Esophagus squamous epithelium (tissue), 4 donors: ENCODE measurements at regions not wholly inside any gene's neighbourhood (a gene's known extent, or its start where the extent isn't known, plus 50 kb on each side); places are given as distances from the start of the nearest gene placed in this dataset.

ENCODE experiments used
- CTCF ChIP-seq, 6 experiments: fragments of 450-650 bp in 4 of 6; fragments of 200-600 bp in 2 of 6; sonication (generic) in 2 of 6; IDR thresholded peaks; one replicate each; pipeline ENCODE4 v1.5.1; 2016 to 2019; ENCODE audit warnings: antibody characterized with exemption in 6 of 6, mild to moderate bottlenecking in 4 of 6, moderate library complexity in 4 of 6
- POLR2A ChIP-seq, 4 donors: fragments of 450-650 bp; IDR thresholded peaks; one replicate each; pipeline ENCODE4 v1.6.1; 2017; ENCODE audit warnings: antibody characterized with exemption in 4 of 4, mild to moderate bottlenecking in 4 of 4, moderate library complexity in 3 of 4

- TF ChIP-seq CTCF (IDR thresholded peaks at IDR 0.05) (no peak), POLR2A (IDR thresholded peaks at IDR 0.05) (no peak)
Measured at GRCh38 chr22:22744412-22745224, 100.2 kb downstream of the GGTLC2 start.
